H1 (cell line): ENCODE measurements at regions not wholly inside any gene's neighbourhood (a gene's known extent, or its start where the extent isn't known, plus 50 kb on each side); places are given as distances from the start of the nearest gene placed in this dataset.

ENCODE experiments used
- CTCF ChIA-PET: fragments of 300-600 bp; sonication (Branson Sonifier 250); formaldehyde crosslinking; loops from one replicate; lab custom pipeline; 2021; ENCODE audit not compliant: partially characterized antibody; lab: Charles Lee
- POLR2A ChIA-PET: fragments of 300-600 bp; sonication (Branson Sonifier 250); formaldehyde crosslinking; loops from one replicate; lab custom pipeline; 2021; ENCODE audit warnings: inconsistent platforms; ENCODE audit not compliant: partially characterized antibody; lab: Charles Lee
- DNase-seq, 2 experiments: peaks; one replicate each; pipeline versions ENCODE4 v3.0.0 to v3.0.0-alpha.2; 2010 to 2022; ENCODE audit warnings: low spot score in 2 of 2, low read depth in 1 of 2, mixed read lengths in 1 of 2
- FAIRE-seq: peaks from 2 replicates; lab custom pipeline; 2011; peaks lifted over from hg19 to GRCh38; lab: Jason Lieb, UNC
- H2AFZ ChIP-seq: 2 replicates; pipeline ENCODE4 v1.8.1; 2012; ENCODE audit warnings: low read length, inconsistent platforms
- H2AK5ac ChIP-seq: 2 replicates; pipeline ENCODE4 v1.6.1; 2013; ENCODE audit warnings: low read depth, low read length
- H2BK120ac ChIP-seq: replicated peaks from 2 replicates; pipeline ENCODE3; 2013; ENCODE audit warnings: low read depth, low read length, inconsistent platforms
- H2BK12ac ChIP-seq: 2 replicates; pipeline ENCODE4 v1.6.1; 2013; ENCODE audit warnings: low read depth, low read length
- H2BK15ac ChIP-seq: 2 replicates; pipeline ENCODE4 v1.6.1; 2013; ENCODE audit warnings: low read length
- H2BK20ac ChIP-seq: 2 replicates; pipeline ENCODE4 v1.6.1; 2013; ENCODE audit warnings: low read length
- H2BK5ac ChIP-seq: 2 replicates; pipeline ENCODE4 v1.6.1; 2013; ENCODE audit warnings: low read depth, low read length
- H3K14ac ChIP-seq: 2 replicates; pipeline ENCODE4 v1.6.1; 2013; ENCODE audit warnings: inconsistent platforms; ENCODE audit not compliant: insufficient read length
- H3K18ac ChIP-seq: 2 replicates; pipeline ENCODE4 v1.6.1; 2013; ENCODE audit warnings: low read length; ENCODE audit errors: extremely low read depth
- H3K23ac ChIP-seq: 2 replicates; pipeline ENCODE4 v1.6.1; 2013; ENCODE audit warnings: inconsistent platforms; ENCODE audit not compliant: insufficient read length
- H3K23me2 ChIP-seq: 2 replicates; pipeline ENCODE4 v1.6.1; 2013; ENCODE audit warnings: low read depth, low read length
- H3K27ac ChIP-seq: 2 replicates; pipeline ENCODE4 v1.6.1; 2011; ENCODE audit warnings: low read depth, low read length, inconsistent platforms
- H3K27me3 ChIP-seq, 4 experiments: replicated peaks in 1 of 4; 1 replicate in 1 of 4; 2 replicates in 3 of 4; pipeline versions ENCODE4 v1.6.1 to v1.8.1; 2011 to 2013; ENCODE audit warnings: low read length in 3 of 4, mild to moderate bottlenecking in 3 of 4, inconsistent platforms in 2 of 4, mixed read lengths in 2 of 4, moderate library complexity in 1 of 4; ENCODE audit not compliant: control insufficient read depth in 3 of 4, insufficient read depth in 3 of 4; ENCODE audit errors: extremely low read depth in 1 of 4
- H3K36me3 ChIP-seq, 4 experiments: 2 replicates each; pipeline versions ENCODE4 v1.6.1 to v1.8.1; 2011 to 2013; ENCODE audit warnings: mild to moderate bottlenecking in 4 of 4, low read length in 3 of 4, moderate library complexity in 2 of 4, control low read depth in 1 of 4, inconsistent platforms in 1 of 4; ENCODE audit not compliant: insufficient read depth in 4 of 4, control insufficient read depth in 2 of 4
- H3K4ac ChIP-seq: replicated peaks from 2 replicates; pipeline ENCODE3; 2013; ENCODE audit warnings: low read length, low read depth, mixed read lengths, inconsistent platforms; ENCODE audit not compliant: insufficient read length
- H3K4me1 ChIP-seq, 4 experiments: replicated peaks in 1 of 4; 1 replicate in 1 of 4; 2 replicates in 3 of 4; pipeline versions ENCODE4 v1.6.1 to v1.8.1; 2011 to 2013; ENCODE audit warnings: low read length in 3 of 4, inconsistent platforms in 2 of 4, mixed read lengths in 1 of 4; ENCODE audit not compliant: insufficient read depth in 4 of 4, control insufficient read depth in 3 of 4
- H3K4me2 ChIP-seq, 2 experiments: 2 replicates each; pipeline versions ENCODE4 v1.6.1 to v1.8.1; 2011 to 2013; ENCODE audit warnings: low read depth in 2 of 2, low read length in 2 of 2, control low read depth in 1 of 2, inconsistent platforms in 1 of 2, mild to moderate bottlenecking in 1 of 2; ENCODE audit not compliant: insufficient read depth in 1 of 2
- H3K4me3 ChIP-seq, 4 experiments: fragments of 200-600, 300-600 bp in 1 of 4; sonication (generic), shearing (Covaris generic), sonication (Bioruptor Twin) in 1 of 4; 2 replicates each; pipeline versions ENCODE4 v1.5.1 to v1.8.1; 2011 to 2016; ENCODE audit warnings: low read length in 4 of 4, low read depth in 3 of 4, control low read depth in 2 of 4, inconsistent platforms in 2 of 4, mild to moderate bottlenecking in 2 of 4, mixed read lengths in 1 of 4, moderate library complexity in 1 of 4; ENCODE audit not compliant: insufficient read depth in 2 of 4; ENCODE audit errors: extremely low read depth in 1 of 4
- H3K56ac ChIP-seq: replicated peaks from 2 replicates; pipeline ENCODE3; 2013; ENCODE audit warnings: low read depth, mild to moderate bottlenecking, mixed read lengths, low read length, inconsistent platforms; ENCODE audit not compliant: insufficient read length
- H3K79me1 ChIP-seq: 2 replicates; pipeline ENCODE4 v1.6.1; 2013; ENCODE audit warnings: low read depth, low read length, control low read depth
- H3K79me2 ChIP-seq, 2 experiments: 2 replicates each; pipeline versions ENCODE4 v1.6.1 to v1.8.1; 2012 to 2013; ENCODE audit warnings: low read length in 2 of 2, mild to moderate bottlenecking in 2 of 2, inconsistent platforms in 1 of 2; ENCODE audit not compliant: insufficient read depth in 2 of 2, control insufficient read depth in 1 of 2
- H3K9ac ChIP-seq, 4 experiments: replicated peaks in 1 of 4; 1 replicate in 1 of 4; 2 replicates in 3 of 4; pipeline versions ENCODE4 v1.6.1 to v1.8.1; 2011 to 2013; ENCODE audit warnings: low read depth in 3 of 4, low read length in 3 of 4, control low read depth in 2 of 4, mild to moderate bottlenecking in 2 of 4, moderate library complexity in 2 of 4, inconsistent platforms in 1 of 4; ENCODE audit errors: extremely low read depth in 1 of 4
- H3K9me3 ChIP-seq, 2 experiments: 2 replicates each; pipeline versions ENCODE4 v1.6.1 to v1.8.1; 2012 to 2013; ENCODE audit warnings: mild to moderate bottlenecking in 2 of 2, moderate library complexity in 2 of 2, control low read depth in 1 of 2, inconsistent platforms in 1 of 2, low read depth in 1 of 2, low read length in 1 of 2, mixed read lengths in 1 of 2; ENCODE audit not compliant: insufficient read depth in 2 of 2
- H4K20me1 ChIP-seq, 2 experiments: replicated peaks in 1 of 2; 2 replicates each; pipeline versions ENCODE3 to v1.8.1; 2011 to 2013; ENCODE audit warnings: inconsistent platforms in 2 of 2, low read length in 2 of 2, mild to moderate bottlenecking in 1 of 2; ENCODE audit not compliant: insufficient read depth in 2 of 2, control insufficient read depth in 1 of 2
- H4K5ac ChIP-seq: 2 replicates; pipeline ENCODE4 v1.6.1; 2013; ENCODE audit warnings: low read length, low read depth, mixed read lengths, inconsistent platforms; ENCODE audit not compliant: insufficient read length
- H4K8ac ChIP-seq: 2 replicates; pipeline ENCODE4 v1.8.0; 2013; ENCODE audit warnings: mild to moderate bottlenecking, moderate library complexity, low read length, inconsistent platforms; ENCODE audit not compliant: insufficient read depth; ENCODE audit errors: extremely low read depth
- H4K91ac ChIP-seq: replicated peaks from 2 replicates; pipeline ENCODE3; 2013; ENCODE audit warnings: low read length, mixed read lengths, inconsistent platforms; ENCODE audit not compliant: insufficient read length
- CHD2 ChIP-seq: IDR thresholded peaks from 2 replicates; pipeline ENCODE4 v1.6.1; 2012; ENCODE audit warnings: low read length, improper control_type of control experiment
- EGR1 ChIP-seq: IDR thresholded peaks from 2 replicates; pipeline ENCODE4 v1.6.1; 2011; ENCODE audit warnings: low read depth, low read length, borderline replicate concordance
- EZH2 ChIP-seq: fragments of 200-600 bp; sonication (generic); IDR thresholded peaks from 2 replicates; pipeline ENCODE4 v1.7.1; 2012; ENCODE audit warnings: low read depth, mild to moderate bottlenecking, moderate library complexity, low read length, inconsistent platforms; ENCODE audit not compliant: severe bottlenecking
- PHF8 ChIP-seq: fragments of 200-600 bp; sonication (generic); conservative IDR thresholded peaks from 2 replicates; pipeline ENCODE4 v1.7.1; 2012; ENCODE audit warnings: low read depth, mild to moderate bottlenecking, inconsistent platforms, low read length, moderate library complexity
- POLR2A ChIP-seq, 2 experiments: IDR thresholded peaks; 1 replicate in 1 of 2; 2 replicates in 1 of 2; pipeline ENCODE4 v1.6.1; 2011; ENCODE audit warnings: low read depth in 2 of 2, low read length in 2 of 2, mild to moderate bottlenecking in 2 of 2; ENCODE audit errors: control extremely low read depth in 1 of 2
- RAD21 ChIP-seq, 2 experiments: IDR thresholded peaks in 1 of 2; conservative IDR thresholded peaks in 1 of 2; 2 replicates each; pipeline ENCODE4 v1.6.1; 2011; ENCODE audit warnings: low read depth in 2 of 2, low read length in 2 of 2, improper control_type of control experiment in 1 of 2, inconsistent platforms in 1 of 2, mild to moderate bottlenecking in 1 of 2, moderate library complexity in 1 of 2
- RBBP5 ChIP-seq: IDR thresholded peaks from 2 replicates; pipeline ENCODE4 v1.7.1; 2012; ENCODE audit warnings: low read depth, mild to moderate bottlenecking, inconsistent platforms, low read length, moderate library complexity, borderline replicate concordance
- RFX5 ChIP-seq: IDR thresholded peaks from 2 replicates; pipeline ENCODE4 v1.6.1; 2011; ENCODE audit warnings: low read depth, low read length, improper control_type of control experiment, borderline replicate concordance
- SIRT6 ChIP-seq: IDR thresholded peaks from one replicate; pipeline ENCODE4 v1.7.1; 2012; ENCODE audit warnings: low read length, inconsistent platforms
- SUZ12 ChIP-seq: fragments of 200-600 bp; sonication (generic); IDR thresholded peaks from 2 replicates; pipeline ENCODE4 v1.6.1; 2012; ENCODE audit warnings: mild to moderate bottlenecking, inconsistent platforms, low read length, moderate library complexity, mixed read lengths
- TAF7 ChIP-seq: optimal IDR thresholded peaks from 2 replicates; pipeline ENCODE3; 2011; ENCODE audit warnings: low read depth, mild to moderate bottlenecking, inconsistent platforms, low read length, moderate library complexity, borderline replicate concordance
- YY1 ChIP-seq: IDR thresholded peaks from 2 replicates; pipeline ENCODE4 v1.6.1; 2011; ENCODE audit warnings: low read depth, mild to moderate bottlenecking, low read length
- WGBS, 2 experiments: shearing (Covaris generic) in 1 of 2; methylation state at CpG; one replicate each; pipeline versions ENCODE4 v1.1.6 to v1.1.7; 2013 to 2015; ENCODE audit warnings: low lambda C conversion rate in 2 of 2, mixed read lengths in 2 of 2, inconsistent platforms in 1 of 2, low coverage in 1 of 2, missing lambda C conversion rate in 1 of 2; ENCODE audit not compliant: insufficient replicate concordance in 2 of 2, insufficient coverage in 1 of 2, insufficient read length in 1 of 2; ENCODE audit errors: extremely low coverage in 1 of 2, missing lambda C conversion rate in 1 of 2; 5-methylcytosine and 5-hydroxymethylcytosine counted together
- TF ChIP-seq, protein P1 (sequence below): IDR thresholded peaks from 2 replicates; pipeline ENCODE4 v1.6.1; 2012; ENCODE audit warnings: inconsistent platforms

DNA sequence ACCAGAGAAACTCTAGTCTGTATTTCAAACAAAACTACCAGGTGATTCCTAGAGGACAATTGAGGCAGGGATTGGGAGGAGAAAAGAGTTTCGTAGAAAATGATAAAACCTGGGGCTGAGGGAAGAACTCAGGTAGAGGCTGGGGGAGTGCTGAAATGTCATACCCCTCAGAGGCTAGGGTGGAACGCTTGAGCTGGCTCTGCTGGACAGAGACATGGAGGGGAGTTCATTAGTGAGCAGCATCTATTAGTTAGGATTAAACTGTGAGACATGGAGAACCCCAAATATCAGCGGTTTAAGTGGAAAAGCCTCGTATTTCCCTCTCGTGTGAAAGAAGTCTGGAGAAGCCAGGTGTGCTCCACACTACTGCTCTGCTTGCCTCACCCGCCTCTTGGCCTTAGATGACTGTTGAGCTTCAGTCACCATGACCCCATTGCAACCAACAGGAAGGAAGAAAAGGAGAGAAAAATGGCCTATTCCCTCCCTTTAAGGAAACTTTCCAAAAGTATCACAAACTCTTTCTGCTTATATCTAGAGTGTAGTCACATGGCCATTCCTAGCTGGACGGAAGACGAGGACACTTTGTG is 53.7 kb upstream of the ABCA1 start:
- Histone ChIP-seq H2AK5ac (no peak overlapping the region; the same call in 1 of the 2 replicates), H2BK15ac (no peak overlapping the region), H2AFZ (no peak overlapping the region), H3K18ac (no peak overlapping the region), H4K91ac (no peak overlapping the region), H4K5ac (no peak overlapping the region), H3K27me3 (no peaks in the 10 kb centered on the region), H4K8ac (no peak overlapping the region), H3K23ac (no peak overlapping the region), H3K56ac (no peak overlapping the region), H3K36me3 (no peaks in the 10 kb centered on the region), H3K79me1 (no peaks in the 10 kb centered on the region), H3K4me3 (no peak overlapping the region), H4K20me1 (no peaks in the 10 kb centered on the region), H2BK12ac (no peak overlapping the region), H3K23me2 (0 out of 2 replicates have a peak, but pooled peaks cover 2% of the 10 kb centered on the region), H3K4me1 (peaks cover 0 to 6% (median 0%) of the 10 kb centered on the region in 4 experiments; a peak in 1 of 7 replicates), H3K4ac (no peak overlapping the region), H3K9ac (no peak overlapping the region), H2BK120ac (no peak overlapping the region), H2BK5ac (no peak overlapping the region), H3K79me2 (no peaks in the 10 kb centered on the region), H2BK20ac (no peak overlapping the region), H3K4me2 (no peak overlapping the region), H3K27ac (no peak overlapping the region), H3K9me3 (no peaks in the 10 kb centered on the region), H3K14ac (no peak overlapping the region)
- FAIRE-seq (no peak), DNase-seq (no peak)
- WGBS, 2 experiments: 94% methylated on average over 8 of the region's 8 CpGs; no CpG with 5 or more reads in 1 of the 2 experiments
- ChIA-PET CTCF (interaction anchor here (0.6 to 1.8 kb wide), 3 partner anchors 16 to 157 kb away, joined by 3 to 6 read pairs (median 3); no protein-coding TSS in a partner anchor), POLR2A (interaction anchor here (0.6 to 0.9 kb wide), 3 partner anchors 9 to 76 kb away, joined by 3 read pairs; no protein-coding TSS in a partner anchor)
- TF ChIP-seq CHD2 (no peak), YY1 (no peak), RFX5 (no peak), TAF7 (no peak), PHF8 (no peak), RBBP5 (no peak), POLR2A (IDR thresholded peaks at IDR 0.05; ENCODE audit: control extremely low read depth in 1 of 2, low read depth in 2 of 2, low read length in 2 of 2) (no peak), EGR1 (no peak), EZH2 (no peak), RAD21 (IDR thresholded peaks at IDR 0.05 in 1 of 2, conservative IDR thresholded peaks at IDR 0.05 in 1 of 2; ENCODE audit: low read depth in 2 of 2, low read length in 2 of 2) (no peak), SIRT6 (no peak), SUZ12 (no peak)
- TF ChIP-seq, protein P1, sequence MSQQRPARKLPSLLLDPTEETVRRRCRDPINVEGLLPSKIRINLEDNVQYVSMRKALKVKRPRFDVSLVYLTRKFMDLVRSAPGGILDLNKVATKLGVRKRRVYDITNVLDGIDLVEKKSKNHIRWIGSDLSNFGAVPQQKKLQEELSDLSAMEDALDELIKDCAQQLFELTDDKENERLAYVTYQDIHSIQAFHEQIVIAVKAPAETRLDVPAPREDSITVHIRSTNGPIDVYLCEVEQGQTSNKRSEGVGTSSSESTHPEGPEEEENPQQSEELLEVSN: no peak
